ENCODE measurements at regions not wholly inside any gene's neighbourhood (a gene's known extent, or its start where the extent isn't known, plus 50 kb on each side); places are given as distances from the start of the nearest gene placed in this dataset.
A peak's percentile ranks its signal among the peaks of the same experiment; 100 is the strongest.

GRCh38 chr5:56356121-56356835 lies 123.1 kb upstream of the ANKRD55 start:
- 93% methylated on average over 6 of the region's 6 CpGs for WGBS
- H3K27ac ChIP-seq (replicated peaks in 1 of 4), result no peak overlapping the region
- H3K4me3 ChIP-seq, result no peak overlapping the region
- intact Hi-C loops (cut with DNase I), result no loop called here
- H3K9me3 ChIP-seq, result no peaks in the 10 kb centered on the region
- H3K36me3 ChIP-seq, result no peaks in the 10 kb centered on the region
- peaks cover 13 to 22% (median 19%) of the 10 kb centered on the region in 4 donors for H3K4me1 ChIP-seq
- no peaks in the 10 kb centered on the region for H3K27me3 ChIP-seq
- no peak for DNase-seq (ENCODE audit: extremely low spot score)
- TF ChIP-seq POLR2AphosphoS5 (IDR thresholded peaks at IDR 0.05), result no peak
- no peak for TF ChIP-seq CTCF (IDR thresholded peaks at IDR 0.05)
- no peak for TF ChIP-seq POLR2A (IDR thresholded peaks at IDR 0.05; ENCODE audit: low read depth)
- no peak for TF ChIP-seq EP300 (IDR thresholded peaks at IDR 0.05)

GRCh38 chr5:56354836-56355235 lies 121.7 kb upstream of the ANKRD55 start:
- H3K36me3 ChIP-seq, result no peaks in the 10 kb centered on the region
- intact Hi-C loops (cut with DNase I), result no loop called here
- peaks cover 24 to 33% (median 27%) of the 10 kb centered on the region in 4 donors for H3K4me1 ChIP-seq
- no peak for DNase-seq (ENCODE audit: extremely low spot score)
- 86% methylated on average over 4 of the region's 4 CpGs for WGBS
- TF ChIP-seq EP300 (IDR thresholded peaks at IDR 0.05), result no peak
- no peak for TF ChIP-seq CTCF (IDR thresholded peaks at IDR 0.05)
- H3K27ac ChIP-seq (replicated peaks in 1 of 4), result no peak overlapping the region
- H3K4me3 ChIP-seq, result no peak overlapping the region
- H3K9me3 ChIP-seq, result no peaks in the 10 kb centered on the region
- H3K27me3 ChIP-seq, result no peaks in the 10 kb centered on the region

- WGBS, result 84% methylated on average over 4 of the region's 4 CpGs
- TF ChIP-seq CTCF (IDR thresholded peaks at IDR 0.05) (no peak), POLR2A (IDR thresholded peaks at IDR 0.05; ENCODE audit: low read depth) (no peak), POLR2AphosphoS5 (IDR thresholded peaks at IDR 0.05) (no peak), EP300 (IDR thresholded peaks at IDR 0.05) (no peak)
- no peaks in the 10 kb centered on the region for H3K36me3 ChIP-seq
- intact Hi-C loops (cut with DNase I), result no loop called here
- no peaks in the 10 kb centered on the region for H3K9me3 ChIP-seq
- H3K4me1 ChIP-seq, result peaks cover 21 to 26% (median 25%) of the 10 kb centered on the region in 4 donors
- H3K4me3 ChIP-seq, result no peak overlapping the region
- no peak for DNase-seq (ENCODE audit: extremely low spot score)
- H3K27me3 ChIP-seq, result no peaks in the 10 kb centered on the region
- peak overlapping the region in 1 of 4 donors; percentile 47 for H3K27ac ChIP-seq (replicated peaks in 1 of 4)
Observed at GRCh38 chr5:56352808-56353590, 119.9 kb upstream of the ANKRD55 start.

GRCh38 chr5:56350597-56351170 lies 117.6 kb upstream of the ANKRD55 start:
- Histone ChIP-seq H3K27ac (replicated peaks in 1 of 4) (peak overlapping the region in 1 of 4 donors; percentile 14), H3K4me3 (no peak overlapping the region), H3K9me3 (no peaks in the 10 kb centered on the region), H3K36me3 (no peaks in the 10 kb centered on the region), H3K4me1 (peaks cover 10 to 19% (median 14%) of the 10 kb centered on the region in 4 donors), H3K27me3 (no peaks in the 10 kb centered on the region)
- WGBS, result 38% methylated on average over 5 of the region's 5 CpGs
- intact Hi-C loops (cut with DNase I), result no loop called here
- no peak for DNase-seq (ENCODE audit: extremely low spot score)
- TF ChIP-seq POLR2A (IDR thresholded peaks at IDR 0.05; ENCODE audit: low read depth), result no peak
- TF ChIP-seq EP300 (IDR thresholded peaks at IDR 0.05), result no peak
- TF ChIP-seq CTCF (IDR thresholded peaks at IDR 0.05), result no peak
- peak; percentile 61 to 64 for TF ChIP-seq POLR2AphosphoS5 (IDR thresholded peaks at IDR 0.05)
